SK-N-SH (cell line): ENCODE measurements at regions not wholly inside any gene's neighbourhood (a gene's known extent, or its start where the extent isn't known, plus 50 kb on each side); places are given as distances from the start of the nearest gene placed in this dataset.

Experiments used
- CTCF ChIP-seq: fragments of 200-600 bp; sonication (generic); IDR thresholded peaks from 2 replicates; pipeline ENCODE4 v1.6.1; 2017; ENCODE audit warnings: antibody characterized with exemption, mild to moderate bottlenecking, moderate library complexity
- ELF1 ChIP-seq: IDR thresholded peaks from 2 replicates; pipeline ENCODE4 v1.4.0; 2012
- EP300 ChIP-seq, 2 experiments: IDR thresholded peaks; 2 replicates each; pipeline versions ENCODE4 v1.4.0 to v1.6.1; 2012; ENCODE audit warnings: borderline replicate concordance in 1 of 2, low read depth in 1 of 2, low read length in 1 of 2
- EZH2phosphoT487 ChIP-seq: fragments of 200-600 bp; sonication (generic); IDR thresholded peaks from 2 replicates; pipeline ENCODE4 v1.6.1; 2017; ENCODE audit warnings: low read depth, mixed run types, mild to moderate bottlenecking, antibody characterized with exemption, moderate library complexity, borderline replicate concordance
- FOXJ3 ChIP-seq: sonication (generic); formaldehyde crosslinking; IDR thresholded peaks from 2 replicates; pipeline ENCODE4 v1.5.1; 2020; ENCODE audit warnings: mild to moderate bottlenecking, missing genetic modification reagents
- GABPA ChIP-seq: IDR thresholded peaks from 2 replicates; pipeline ENCODE4 v1.4.0; 2012; ENCODE audit warnings: low read depth, mild to moderate bottlenecking
- JUND ChIP-seq: IDR thresholded peaks from 2 replicates; pipeline ENCODE4 v1.4.0; 2012
- MXI1 ChIP-seq: IDR thresholded peaks from 2 replicates; pipeline ENCODE4 v1.6.1; 2012; ENCODE audit warnings: mild to moderate bottlenecking, low read depth, low read length, improper control_type of control experiment
- NRF1 ChIP-seq: IDR thresholded peaks from 2 replicates; pipeline ENCODE4 v1.6.1; 2012; ENCODE audit warnings: low read depth, mild to moderate bottlenecking, low read length
- POLR2AphosphoS5 ChIP-seq: IDR thresholded peaks from 2 replicates; pipeline ENCODE4 v1.6.1; 2012; ENCODE audit warnings: low read depth, low read length
- SMC3 ChIP-seq: IDR thresholded peaks from 2 replicates; pipeline ENCODE4 v1.6.1; 2012; ENCODE audit warnings: low read depth, low read length, improper control_type of control experiment
- TAF1 ChIP-seq: IDR thresholded peaks from 2 replicates; pipeline ENCODE4 v1.6.1; 2012; ENCODE audit warnings: low read depth, mild to moderate bottlenecking, low read length, moderate library complexity, borderline replicate concordance
- USF2 ChIP-seq: fragments of 150-350 bp; IDR thresholded peaks from 2 replicates; pipeline ENCODE4 v1.6.1; 2017; ENCODE audit warnings: antibody characterized with exemption, low read length, low read depth, borderline replicate concordance

- no peak for TF ChIP-seq CTCF
- no peak for TF ChIP-seq NRF1
- no peak for TF ChIP-seq SMC3
- TF ChIP-seq JUND: no peak
- TF ChIP-seq GABPA: no peak
- no peak for TF ChIP-seq MXI1
- TF ChIP-seq EP300 (IDR thresholded peaks at IDR 0.05; ENCODE audit: borderline replicate concordance in 1 of 2, low read depth in 1 of 2, low read length in 1 of 2): no peak
- no peak for TF ChIP-seq EZH2phosphoT487
- no peak for TF ChIP-seq POLR2AphosphoS5
- TF ChIP-seq USF2: no peak
- no peak for TF ChIP-seq FOXJ3
- no peak for TF ChIP-seq TAF1
- no peak for TF ChIP-seq ELF1
Measured at GRCh38 chr1:88296227-88296626, 387.8 kb upstream of the PKN2 start.
